HG02623 (cell line): ENCODE measurements at regions not wholly inside any gene's neighbourhood (a gene's known extent, or its start where the extent isn't known, plus 50 kb on each side); places are given as distances from the start of the nearest gene placed in this dataset.
A peak's percentile ranks its signal among the peaks of the same experiment; 100 is the strongest.
"Not testable (repeated sequence)": the region's sequence is repeated elsewhere in the genome, so short reads cannot be mapped to it uniquely, and the experiment has no call there.

ENCODE experiments used
- ATAC-seq: cut with Tn5 transposase; IDR thresholded peaks from one replicate; pipeline ENCODE4 v1.9.1; 2021; ENCODE audit warnings: moderate library complexity; ENCODE audit not compliant: unreplicated experiment

- ATAC-seq: no peak
These were observed 380.8 kb upstream of the RGS6 start for GRCh38 chr14:71551291-71551950.

- ATAC-seq: no peak
These were observed 379.4 kb upstream of the RGS6 start for GRCh38 chr14:71552809-71553208.

- no peak for ATAC-seq
These were observed 378.4 kb upstream of the RGS6 start for GRCh38 chr14:71553779-71554178.

- ATAC-seq: no peak
These were observed 377.9 kb upstream of the RGS6 start for GRCh38 chr14:71554323-71554722.

GRCh38 chr14:71554959-71555612 is 377.1 kb upstream of the RGS6 start:
- ATAC-seq: peak; percentile 6

GRCh38 chr14:71555654-71556559 is 376.3 kb upstream of the RGS6 start:
- ATAC-seq: peak; percentile 84

GRCh38 chr14:71556730-71557129 is 375.5 kb upstream of the RGS6 start:
- ATAC-seq: no peak

GRCh38 chr14:71557351-71557750 is 374.9 kb upstream of the RGS6 start:
- no peak for ATAC-seq

- ATAC-seq: not testable (repeated sequence)
These were observed 373.3 kb upstream of the RGS6 start for GRCh38 chr14:71558943-71559342.

- no peak for ATAC-seq
These were observed 371.5 kb upstream of the RGS6 start for GRCh38 chr14:71560751-71561150.

GRCh38 chr14:71563492-71564153 is 368.6 kb upstream of the RGS6 start:
- peak; percentile 53 for ATAC-seq

- ATAC-seq: peak; percentile 53
These were observed 366.0 kb upstream of the RGS6 start for GRCh38 chr14:71566276-71566675.

GRCh38 chr14:71567499-71568133 is 364.6 kb upstream of the RGS6 start:
- not testable (repeated sequence) for ATAC-seq

- no peak for ATAC-seq
These were observed 357.3 kb upstream of the RGS6 start for GRCh38 chr14:71574976-71575375.

GRCh38 chr14:71576472-71576871 is 355.8 kb upstream of the RGS6 start:
- ATAC-seq: no peak

- ATAC-seq: no peak
These were observed 352.9 kb upstream of the RGS6 start for GRCh38 chr14:71579331-71579730.

GRCh38 chr14:71582705-71583104 is 349.5 kb upstream of the RGS6 start:
- ATAC-seq: no peak

- ATAC-seq: no peak
These were observed 349.0 kb upstream of the RGS6 start for GRCh38 chr14:71583194-71583593.

- no peak for ATAC-seq
These were observed 348.5 kb upstream of the RGS6 start for GRCh38 chr14:71583705-71584104.

GRCh38 chr14:71585361-71585760 is 346.9 kb upstream of the RGS6 start:
- ATAC-seq: no peak
